GM19099 (cell line): ENCODE measurements at regions not wholly inside any gene's neighbourhood (a gene's known extent, or its start where the extent isn't known, plus 50 kb on each side); places are given as distances from the start of the nearest gene placed in this dataset.

Experiments used
- POLR2A ChIP-seq: IDR thresholded peaks from 3 replicates; pipeline ENCODE4 v1.6.1; 2011; ENCODE audit warnings: low read depth; ENCODE audit not compliant: insufficient read length; ENCODE audit errors: extremely low read depth

DNA sequence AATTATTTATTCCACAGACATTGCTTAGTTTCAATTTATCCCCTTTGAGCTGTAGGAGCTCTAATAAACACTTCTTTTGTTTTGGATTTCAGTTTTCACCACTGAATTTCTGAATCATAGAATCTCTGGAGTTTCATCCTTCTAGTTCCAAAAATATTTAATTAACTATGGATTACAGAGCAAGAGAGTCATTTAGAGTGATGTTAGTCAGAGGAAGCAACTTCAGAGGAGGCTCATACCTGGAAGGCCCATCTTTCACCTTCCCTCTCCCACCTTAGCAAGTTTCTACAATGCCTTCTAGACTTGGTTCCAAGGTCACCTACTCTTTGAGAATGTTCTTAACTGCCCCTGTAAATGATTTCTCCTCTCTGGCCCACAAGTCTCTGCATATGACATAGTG lies 353.2 kb downstream of the SPRY2 start:
- no peak for TF ChIP-seq POLR2A

DNA sequence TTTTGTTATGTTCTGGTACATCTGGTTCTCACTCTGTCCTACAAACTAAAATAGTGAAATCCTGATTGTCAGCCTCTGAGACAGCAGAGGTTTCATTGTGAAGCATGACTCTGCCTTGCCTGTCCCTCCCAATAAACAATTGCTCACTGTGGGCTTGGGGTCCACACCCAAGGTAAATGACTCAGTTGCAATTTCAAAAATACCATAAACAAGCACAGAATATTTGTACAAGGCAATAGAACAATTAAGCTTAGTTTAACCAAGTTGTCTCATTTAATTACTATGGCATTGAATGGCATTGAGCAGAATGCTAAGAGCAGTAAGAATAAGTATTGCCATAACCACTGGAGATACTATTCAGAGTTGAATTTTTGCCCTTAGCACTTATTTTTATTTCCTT lies 353.6 kb downstream of the SPRY2 start:
- TF ChIP-seq POLR2A: no peak

- TF ChIP-seq POLR2A: no peak
Measured at GRCh38 chr13:79986890-79987289, 354.0 kb downstream of the SPRY2 start.

- TF ChIP-seq POLR2A: no peak
Measured at GRCh38 chr13:79973533-79973963, 367.4 kb downstream of the SPRY2 start.

- no peak for TF ChIP-seq POLR2A
Measured at GRCh38 chr13:79972066-79972569, 368.8 kb downstream of the SPRY2 start.

GRCh38 chr13:79966493-79966895 lies 374.4 kb downstream of the SPRY2 start:
- TF ChIP-seq POLR2A: no peak

- no peak for TF ChIP-seq POLR2A
Measured at GRCh38 chr13:79966059-79966458, 374.9 kb downstream of the SPRY2 start.

- no peak for TF ChIP-seq POLR2A
Measured at GRCh38 chr13:79946556-79946955, 394.4 kb downstream of the SPRY2 start.

GRCh38 chr13:79943346-79944023 lies 397.4 kb downstream of the SPRY2 start:
- no peak for TF ChIP-seq POLR2A

GRCh38 chr13:79941752-79942151 lies 399.2 kb downstream of the SPRY2 start:
- TF ChIP-seq POLR2A: no peak

- TF ChIP-seq POLR2A: no peak
Measured at GRCh38 chr13:79939689-79940088, 401.2 kb downstream of the SPRY2 start.

DNA sequence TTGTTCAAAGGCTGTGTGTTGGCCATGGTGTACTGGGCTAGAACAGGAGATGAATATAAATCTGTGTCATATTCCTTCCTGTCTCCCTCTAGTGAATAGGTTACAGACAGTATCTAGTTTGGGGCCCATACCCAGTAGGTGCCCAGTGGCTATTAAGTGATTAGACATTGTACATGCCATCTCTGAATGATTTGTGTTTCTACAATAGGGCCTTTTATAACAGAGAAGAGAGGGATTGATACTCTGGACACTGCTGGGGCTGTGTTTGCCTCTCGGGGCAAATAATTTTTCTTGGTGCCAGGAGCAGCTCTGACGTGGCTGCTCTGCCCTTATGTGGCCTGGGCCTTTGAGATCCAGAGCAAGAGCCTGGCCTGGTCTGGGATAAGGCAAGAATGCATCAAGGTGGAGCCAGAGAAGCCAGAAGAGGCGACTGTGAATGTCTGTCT lies 403.1 kb downstream of the SPRY2 start:
- TF ChIP-seq POLR2A: no peak

- TF ChIP-seq POLR2A: no peak
Measured at GRCh38 chr13:79937311-79937710, 403.6 kb downstream of the SPRY2 start.

DNA sequence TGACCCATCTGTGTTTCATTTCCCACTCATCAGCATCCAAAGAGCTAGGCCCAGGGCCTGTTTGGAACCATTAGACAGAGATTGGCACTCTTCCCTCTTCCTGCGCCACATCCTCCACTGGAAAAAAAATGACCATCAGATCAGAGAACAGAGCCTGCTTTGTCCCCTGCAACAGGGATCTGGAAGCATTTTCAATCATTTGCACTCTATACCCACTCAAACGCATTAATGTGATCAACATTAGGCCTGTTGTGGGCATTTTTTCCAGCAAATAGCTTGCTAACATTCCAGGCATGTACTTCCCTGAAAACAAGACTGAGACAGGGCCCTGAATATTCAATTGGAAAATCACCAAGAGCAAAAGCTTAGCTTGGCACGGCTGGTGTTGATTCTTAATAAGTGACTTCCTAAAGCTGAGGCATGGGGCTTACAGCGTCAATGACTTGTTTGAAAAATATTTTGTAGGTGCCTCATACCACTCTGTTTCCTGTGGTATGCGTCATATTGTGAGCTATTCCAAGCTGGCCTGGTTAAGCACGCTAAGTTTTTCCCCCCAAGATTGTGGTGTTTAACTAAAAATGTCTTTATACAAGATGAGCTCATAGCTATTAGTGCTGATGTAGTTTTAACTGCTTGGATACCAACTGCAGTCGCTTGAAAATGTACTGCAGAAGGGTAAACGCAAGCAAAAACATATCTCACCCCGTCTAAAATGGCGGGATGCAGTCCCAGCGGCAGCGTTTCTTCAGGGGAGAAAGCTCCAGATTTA lies 404.4 kb downstream of the SPRY2 start:
- TF ChIP-seq POLR2A: no peak

GRCh38 chr13:79935121-79935520 lies 405.8 kb downstream of the SPRY2 start:
- no peak for TF ChIP-seq POLR2A

GRCh38 chr13:79933389-79933788 lies 407.5 kb downstream of the SPRY2 start:
- TF ChIP-seq POLR2A: no peak
